ENCODE measurements at regions not wholly inside any gene's neighbourhood (a gene's known extent, or its start where the extent isn't known, plus 50 kb on each side); places are given as distances from the start of the nearest gene placed in this dataset.

DNA sequence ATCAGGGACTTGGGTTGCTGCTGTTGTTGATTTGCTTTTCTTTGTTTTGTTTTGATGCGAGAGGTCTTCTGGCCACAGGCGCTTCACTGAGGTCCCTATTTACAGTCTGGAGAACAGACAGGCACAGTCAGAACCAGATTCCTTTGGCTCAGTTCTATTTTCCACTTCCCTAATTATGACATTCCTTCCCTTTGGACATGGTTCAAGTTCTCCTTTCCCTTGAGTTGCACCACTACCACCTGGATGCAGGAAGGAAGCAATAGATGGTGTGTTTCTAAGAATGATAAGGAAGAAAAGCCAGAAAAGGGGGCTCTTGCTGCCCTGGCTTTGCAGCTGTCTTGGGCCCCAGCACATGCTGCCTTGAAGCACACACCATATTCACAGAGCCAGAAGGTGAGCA, 160.6 kb downstream of the MAF start:
- no peak for DNase-seq

DNA sequence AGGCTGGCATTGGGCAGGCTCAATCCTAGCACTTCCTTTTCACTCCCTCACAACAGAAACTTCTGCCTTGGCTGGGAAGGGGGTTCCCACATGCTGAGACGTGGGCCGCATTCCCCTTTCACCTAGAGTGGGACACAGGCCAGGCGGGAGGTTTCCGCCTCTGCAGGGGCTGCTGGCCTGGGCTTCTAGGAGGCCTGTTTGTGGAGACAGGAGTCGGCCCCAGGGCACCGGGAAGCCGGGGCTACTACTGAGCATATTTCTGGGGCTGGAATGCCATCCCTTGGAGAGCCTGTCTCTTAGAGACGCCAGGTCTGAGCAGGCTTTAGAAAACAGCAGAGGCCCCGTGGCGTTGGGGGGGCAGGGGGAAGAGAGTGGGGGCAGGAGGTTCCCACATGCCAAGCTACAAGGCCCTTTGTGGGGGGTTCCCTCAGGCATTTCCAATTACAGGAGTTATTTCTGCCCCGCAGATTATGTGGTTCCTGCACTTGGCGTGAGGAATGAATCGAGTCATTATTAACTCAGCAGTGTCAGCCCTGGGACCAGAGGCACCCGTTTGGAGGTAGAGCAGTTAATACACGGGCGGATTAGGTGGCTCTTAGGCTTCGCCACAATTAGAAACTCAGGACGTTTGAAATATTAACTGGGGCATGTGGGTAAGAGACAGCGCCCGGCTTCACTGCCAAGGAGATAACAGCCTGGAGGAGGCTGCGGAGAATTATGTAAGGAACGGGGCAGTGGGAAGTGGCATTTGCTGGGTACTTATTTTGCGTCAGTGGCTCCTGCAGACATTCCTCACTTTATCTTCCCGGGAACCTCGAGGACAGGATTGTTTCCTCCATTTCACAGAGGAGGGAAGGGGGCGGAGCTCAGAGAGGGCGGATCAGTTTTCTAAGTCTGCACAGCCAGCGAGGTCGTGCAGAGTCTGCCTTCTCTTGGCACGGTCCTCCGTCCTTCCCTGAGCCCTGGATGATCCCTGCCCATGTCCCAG, 162.5 kb downstream of the MAF start:
- DNase-seq, result peak; percentile 62

DNA sequence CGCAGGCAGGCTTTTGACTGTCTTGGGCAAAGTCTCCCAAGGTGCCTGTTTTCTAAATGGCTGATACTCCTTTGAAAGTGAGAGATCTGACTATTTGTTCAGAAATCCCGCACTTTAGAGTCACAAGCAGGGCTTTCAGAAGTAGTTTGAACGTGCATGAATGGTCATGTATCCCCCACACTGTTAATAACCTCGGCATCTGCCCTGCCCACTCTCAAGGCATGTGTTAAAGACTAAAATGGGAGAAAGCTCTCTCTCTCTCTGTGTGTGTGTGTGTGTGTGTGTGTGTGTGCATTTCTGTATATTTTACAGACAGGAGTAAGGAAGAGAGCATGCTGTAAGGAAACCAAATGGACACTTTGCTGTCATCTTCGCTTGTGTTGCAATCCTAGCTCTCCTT, 163.7 kb downstream of the MAF start:
- DNase-seq, result peak; percentile 18

DNA sequence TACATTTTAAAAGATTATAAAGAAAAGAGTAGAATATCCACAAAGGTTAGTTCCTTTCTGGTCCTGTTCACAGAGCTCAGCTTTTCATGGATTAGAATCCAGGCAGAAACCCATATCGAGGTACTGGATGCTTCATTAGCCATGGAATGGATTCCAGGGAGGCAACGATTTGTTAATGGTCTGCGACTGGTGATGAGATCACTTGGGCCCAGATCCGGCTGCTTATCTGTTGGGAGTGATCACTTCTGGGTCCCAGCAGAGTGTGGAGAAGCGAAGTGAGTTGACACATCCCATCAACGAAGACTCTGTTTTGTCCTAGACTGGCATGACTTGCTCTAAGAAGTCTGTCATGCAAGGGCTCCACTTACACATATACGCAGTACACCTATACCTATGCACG, 165.8 kb downstream of the MAF start:
- no peak for DNase-seq

DNA sequence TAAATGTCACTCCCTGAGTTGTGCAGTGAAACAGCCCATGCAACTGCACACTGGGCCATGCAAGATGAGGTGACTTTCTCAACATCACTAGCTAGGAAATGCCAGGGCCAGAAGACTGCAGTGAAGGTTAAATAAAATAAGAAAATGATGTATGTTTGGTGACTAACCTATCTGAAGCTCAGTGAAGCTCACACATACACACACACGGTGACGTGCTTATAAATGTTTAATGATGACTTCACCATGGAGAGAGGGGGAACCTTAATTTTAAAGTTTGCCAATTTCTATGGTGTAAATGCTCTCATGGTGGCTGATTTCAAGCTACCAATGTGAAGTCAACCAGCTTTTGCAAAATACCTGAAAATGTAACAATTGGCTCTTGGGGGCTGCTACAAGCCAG, 166.4 kb downstream of the MAF start:
- no peak for DNase-seq

DNA sequence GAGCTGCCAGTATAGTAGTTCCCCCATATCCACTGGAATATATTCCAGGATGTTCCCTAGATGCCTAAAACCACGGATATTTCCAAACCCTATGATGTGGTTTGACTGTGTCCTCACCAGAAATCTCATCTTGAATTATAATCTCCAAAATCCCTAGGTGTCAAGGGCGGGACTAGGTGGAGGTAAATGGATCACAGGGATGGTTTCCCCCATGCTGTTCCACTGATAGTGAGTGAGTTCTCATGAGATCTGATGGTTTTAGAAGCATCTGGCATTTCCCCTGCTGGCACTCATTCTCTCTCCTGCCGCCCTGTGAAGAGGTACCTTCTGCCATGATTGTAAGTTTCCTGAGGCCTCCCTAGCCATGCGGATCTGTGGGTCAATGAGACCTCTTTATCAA, 168.6 kb downstream of the MAF start:
- DNase-seq, result no peak

DNA sequence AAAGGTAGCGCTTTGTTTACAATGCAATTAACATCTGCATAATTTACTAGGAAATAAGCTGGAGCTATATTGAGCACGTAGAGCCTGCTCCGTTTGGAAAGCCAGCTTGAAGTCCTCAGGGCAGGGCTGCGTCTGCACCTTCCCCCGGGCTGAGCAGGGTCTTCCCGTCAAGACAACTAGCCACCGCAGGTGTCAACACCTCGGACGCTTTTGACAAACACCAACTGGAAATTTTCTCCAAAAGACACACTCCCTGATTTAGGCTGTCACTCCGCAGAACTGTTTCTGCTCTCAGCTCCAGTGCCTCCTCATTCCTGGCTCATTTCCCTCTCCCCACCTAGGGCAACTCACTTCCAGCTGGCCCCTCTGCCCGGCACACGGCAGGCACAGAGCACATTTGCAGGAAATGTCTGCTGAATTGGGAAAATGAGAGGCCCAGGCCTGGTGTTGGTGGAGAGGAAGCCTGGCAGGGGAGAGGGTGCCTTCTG, 170.3 kb downstream of the MAF start:
- peak; percentile 61 for DNase-seq

DNA sequence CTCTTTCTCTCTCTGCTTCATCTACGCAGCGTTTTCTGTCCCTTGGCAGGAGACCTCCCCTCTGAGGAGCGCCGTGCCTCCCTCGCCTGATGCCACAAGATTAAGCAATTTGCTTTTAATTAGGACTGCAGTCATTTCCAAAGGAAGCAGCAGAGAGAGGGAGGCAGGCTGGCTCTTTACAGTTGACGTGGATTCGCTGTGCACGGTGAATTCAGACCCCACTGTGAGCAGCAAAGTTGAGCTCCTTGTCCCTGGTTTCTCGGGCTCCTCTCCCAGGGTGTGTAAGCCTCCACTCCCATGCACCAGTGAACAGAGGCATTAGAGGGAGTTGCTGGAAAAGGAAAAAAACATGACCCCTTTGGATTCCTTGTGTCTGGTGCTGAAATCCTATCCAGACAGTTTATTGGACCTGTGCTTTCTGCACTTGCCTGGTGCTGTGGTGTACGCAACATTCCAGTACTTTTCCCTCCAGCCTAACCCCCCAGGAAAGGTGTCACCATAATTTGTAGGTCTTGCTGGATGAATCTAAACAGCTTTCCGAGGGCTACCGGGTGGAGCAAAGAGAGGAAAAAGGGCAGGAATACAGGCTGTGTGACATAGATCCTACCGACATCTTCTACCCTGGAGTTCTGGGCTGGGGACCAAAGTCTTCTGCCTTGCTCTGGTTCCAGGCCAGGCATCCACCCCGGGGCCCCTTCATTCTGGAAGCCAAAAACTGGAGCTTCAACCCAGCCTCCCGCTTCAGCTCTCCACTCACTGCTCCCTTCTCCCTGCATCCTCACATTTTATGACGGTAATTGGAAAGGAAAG, 171.0 kb downstream of the MAF start:
- DNase-seq, result peak; percentile 75

DNA sequence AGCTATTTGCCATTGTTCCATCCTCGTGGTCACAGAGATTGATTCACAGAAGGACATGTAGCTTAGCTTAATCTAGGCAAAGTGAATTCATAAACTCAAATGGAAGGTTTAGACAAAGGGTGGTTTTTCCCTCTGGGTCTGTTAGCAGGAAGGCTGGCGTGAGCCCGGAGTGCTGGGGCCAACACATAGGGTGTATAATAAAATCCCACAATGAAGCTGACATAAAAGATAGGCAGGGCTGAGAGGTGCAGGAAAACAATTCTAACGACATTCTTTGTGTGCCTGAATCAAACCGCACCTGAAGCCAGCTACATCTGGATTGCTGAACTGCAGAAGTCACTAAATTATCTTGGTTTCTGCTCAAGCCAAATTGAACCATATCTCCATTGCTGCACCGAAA, 173.9 kb downstream of the MAF start:
- no peak for DNase-seq

DNA sequence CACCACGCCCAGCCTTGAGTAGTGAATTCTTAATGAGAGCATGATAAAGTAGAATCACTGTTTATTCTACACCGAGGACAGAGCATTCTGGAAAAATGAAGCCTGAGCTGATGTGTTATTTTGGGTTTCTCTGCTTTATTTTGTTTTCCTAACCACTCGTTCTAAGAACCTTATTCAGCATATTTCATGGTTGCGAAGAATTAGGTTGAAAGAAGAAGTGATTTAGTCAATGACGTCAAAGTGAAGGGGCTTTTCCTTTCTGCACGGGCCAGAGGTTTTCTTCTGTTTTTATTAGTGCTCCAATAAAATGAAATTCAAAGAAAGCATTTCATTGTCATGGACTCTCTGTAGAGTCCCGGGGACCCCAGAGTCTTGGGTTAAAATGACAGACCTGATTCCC, 178.5 kb downstream of the MAF start:
- no peak for DNase-seq

DNA sequence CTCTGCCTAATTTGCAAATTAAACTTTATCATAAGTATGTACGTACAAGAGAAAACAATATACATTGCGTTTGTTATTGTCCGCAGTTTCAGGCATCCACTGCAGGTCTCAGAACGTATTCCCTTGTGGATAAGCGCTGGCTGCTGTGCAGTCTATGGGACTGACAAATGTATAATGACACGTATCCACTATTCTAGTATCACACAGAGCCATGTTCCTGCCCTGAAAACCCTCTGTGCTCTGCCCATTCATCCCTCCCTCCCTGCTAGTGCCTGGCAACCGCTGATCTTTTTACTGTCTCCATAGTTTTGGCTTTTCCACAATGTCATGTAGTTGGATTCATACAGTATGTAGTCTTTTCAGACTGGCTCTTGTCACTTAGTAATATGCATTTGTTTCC, 179.4 kb downstream of the MAF start:
- no peak for DNase-seq

DNA sequence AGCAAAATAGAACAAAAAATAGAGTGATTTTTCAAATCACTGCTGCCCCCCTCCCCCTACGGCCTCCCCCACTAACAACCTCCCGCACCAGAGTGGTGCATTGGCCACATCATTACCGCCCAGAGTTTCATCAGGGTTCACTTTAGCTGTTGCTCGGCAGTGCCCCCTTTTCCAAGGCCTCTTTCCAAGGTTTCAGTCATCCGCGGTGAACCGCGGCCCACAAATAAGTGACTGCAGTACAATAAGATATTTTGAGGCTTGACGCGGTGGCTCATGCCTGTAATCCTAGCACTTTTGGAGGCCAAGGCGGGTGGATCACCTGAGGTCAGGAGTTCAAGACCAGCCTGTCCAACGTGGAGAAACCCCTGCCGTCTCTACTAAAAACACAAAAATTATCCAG, 180.0 kb downstream of the MAF start:
- no peak for DNase-seq

DNA sequence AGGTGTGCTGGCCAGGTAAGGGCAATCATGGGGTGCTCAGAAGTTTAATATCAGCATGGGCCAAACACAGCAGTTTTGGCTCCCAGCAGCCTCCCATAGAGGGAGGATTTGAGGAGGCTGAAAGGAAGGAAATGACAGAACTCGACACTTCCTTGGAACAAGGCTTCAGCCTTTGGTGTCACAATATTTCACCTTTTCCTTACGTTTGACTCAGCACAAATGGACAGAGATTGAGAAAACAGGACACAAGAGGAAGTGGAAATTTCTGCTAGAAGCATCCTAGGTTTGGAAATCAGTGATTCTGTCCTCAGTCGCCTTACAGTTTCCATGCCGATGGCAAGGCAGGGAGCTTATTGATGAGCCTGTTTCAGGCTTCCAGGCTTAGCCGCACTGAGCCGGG, 181.4 kb downstream of the MAF start:
- no peak for DNase-seq

DNA sequence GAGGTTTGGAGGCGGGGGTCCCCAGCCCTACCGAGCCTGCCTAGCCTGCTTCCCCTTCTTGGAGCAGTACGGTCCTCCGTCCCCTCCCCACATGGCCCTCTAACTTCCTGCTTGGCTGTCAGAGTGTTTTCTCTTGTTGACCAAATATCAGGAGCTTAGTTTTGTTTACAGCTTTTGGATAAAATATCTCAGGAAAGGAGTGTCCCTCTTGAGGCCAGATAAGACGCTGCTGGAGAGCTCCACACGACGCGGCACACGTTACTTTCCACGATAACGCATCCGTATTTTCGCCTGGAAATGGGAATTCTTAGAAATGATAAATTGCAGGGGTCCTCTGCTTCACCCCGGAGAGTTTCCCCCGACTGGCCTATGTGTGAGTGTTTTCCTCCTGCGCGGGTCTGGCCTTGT, 182.9 kb downstream of the MAF start:
- no peak for DNase-seq

DNA sequence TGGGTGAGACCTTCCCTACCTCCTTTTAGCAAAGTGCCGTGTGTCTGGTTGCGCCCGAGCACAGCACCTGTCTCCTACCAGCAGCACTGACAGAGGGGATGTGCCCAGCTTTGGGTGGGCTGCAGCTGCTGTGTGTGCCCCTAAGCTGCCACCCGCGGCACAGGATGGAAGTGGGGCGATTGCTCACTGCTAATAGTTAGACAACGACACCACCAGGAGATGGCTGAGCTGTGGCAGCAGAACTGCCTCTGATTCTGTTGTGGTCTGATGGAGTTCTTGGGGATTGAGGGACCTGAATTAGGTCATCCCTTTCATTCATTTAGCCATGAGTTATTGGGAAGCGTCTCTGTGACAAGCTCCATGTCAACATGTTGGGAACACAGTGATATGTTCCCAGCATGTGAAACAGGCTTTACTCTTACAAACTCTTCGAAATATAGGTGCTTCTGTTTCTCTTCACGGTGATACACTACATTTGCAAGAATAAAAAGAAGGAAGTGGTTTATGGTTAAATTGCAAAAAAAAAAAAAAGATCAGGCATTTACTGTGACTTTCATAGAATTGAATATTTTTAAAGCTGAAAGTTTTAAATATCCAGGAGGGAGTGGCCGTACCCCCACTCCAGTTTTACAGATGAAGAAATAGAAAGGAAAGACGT, 184.4 kb downstream of the MAF start:
- no peak for DNase-seq

DNA sequence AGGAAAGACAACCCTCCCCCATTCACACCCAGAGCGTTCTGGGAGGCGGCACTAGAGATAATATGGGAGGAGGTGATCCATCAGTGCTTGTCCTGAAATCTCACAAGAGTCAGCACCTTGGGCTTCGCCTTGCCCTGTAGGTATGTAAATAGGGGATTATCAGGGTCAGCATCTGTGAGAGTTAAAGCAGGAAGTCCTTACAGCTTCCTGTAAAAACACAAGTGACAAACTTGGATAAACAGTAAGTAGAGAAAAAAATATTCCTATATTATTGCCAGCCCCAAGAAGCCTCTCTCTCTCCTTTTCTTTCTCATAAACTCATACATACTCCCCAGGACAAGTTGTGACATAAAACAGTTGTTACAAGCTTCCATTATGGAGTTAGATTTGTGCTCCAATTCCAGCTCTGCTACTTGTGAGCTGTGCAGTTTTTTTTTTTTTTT, 187.7 kb downstream of the MAF start:
- peak; percentile 43 for DNase-seq

DNA sequence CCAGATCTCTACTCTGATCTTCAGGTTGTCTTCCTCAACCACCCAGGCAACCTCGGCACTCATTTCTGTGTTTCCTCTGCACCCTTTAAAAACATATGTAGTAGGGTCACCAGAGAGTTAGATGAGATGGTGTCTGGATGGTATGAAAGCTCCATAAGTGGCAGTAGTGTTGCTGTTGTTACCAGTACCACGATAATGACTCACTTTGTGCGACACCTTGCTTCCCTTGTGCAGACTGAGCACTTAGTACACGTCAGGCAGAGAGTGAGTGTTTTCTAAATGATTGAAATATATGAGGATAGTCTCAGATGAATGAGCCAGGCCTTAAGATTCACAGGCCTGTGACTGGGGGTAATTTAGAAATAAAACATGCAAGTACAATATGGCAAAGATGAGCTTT, 188.7 kb downstream of the MAF start:
- DNase-seq, result no peak

DNA sequence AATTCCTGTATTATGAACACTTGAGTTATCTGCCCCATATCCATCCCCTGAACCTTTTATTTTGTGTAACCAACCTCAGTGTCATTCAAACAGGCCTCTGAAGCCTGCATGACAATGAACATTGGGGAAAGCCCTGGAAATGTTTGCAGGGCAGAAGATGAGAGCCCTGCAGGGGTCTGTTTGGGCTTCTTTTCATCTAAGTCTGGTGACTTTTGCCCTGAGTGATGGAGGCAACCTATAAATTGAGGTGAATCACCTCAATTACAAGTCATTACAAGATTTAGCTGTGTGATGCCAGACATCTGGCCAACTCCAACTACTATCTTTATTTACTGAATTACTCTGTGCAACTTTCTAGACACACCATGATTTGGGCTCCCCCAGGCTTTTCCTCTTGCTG, 189.2 kb downstream of the MAF start:
- no peak for DNase-seq

DNA sequence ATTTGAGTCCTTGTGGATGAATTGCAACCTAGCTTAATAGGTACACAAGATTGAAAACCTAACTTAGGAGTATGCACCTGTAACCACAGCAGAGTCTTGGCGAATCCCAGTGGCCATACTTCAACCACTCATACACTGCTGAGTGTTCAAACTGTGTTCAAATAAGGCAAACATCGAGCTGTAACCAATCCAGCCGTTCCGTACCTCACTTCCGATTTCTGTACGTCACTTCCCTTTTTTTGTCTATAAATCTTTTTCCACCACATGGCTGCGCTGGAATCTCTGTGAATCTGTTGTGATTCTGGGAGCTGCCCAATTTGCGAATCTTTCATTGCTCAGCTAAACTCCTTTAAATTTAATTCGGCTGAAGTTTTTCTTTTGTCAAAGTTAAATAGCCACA, 190.6 kb downstream of the MAF start:
- no peak for DNase-seq

DNA sequence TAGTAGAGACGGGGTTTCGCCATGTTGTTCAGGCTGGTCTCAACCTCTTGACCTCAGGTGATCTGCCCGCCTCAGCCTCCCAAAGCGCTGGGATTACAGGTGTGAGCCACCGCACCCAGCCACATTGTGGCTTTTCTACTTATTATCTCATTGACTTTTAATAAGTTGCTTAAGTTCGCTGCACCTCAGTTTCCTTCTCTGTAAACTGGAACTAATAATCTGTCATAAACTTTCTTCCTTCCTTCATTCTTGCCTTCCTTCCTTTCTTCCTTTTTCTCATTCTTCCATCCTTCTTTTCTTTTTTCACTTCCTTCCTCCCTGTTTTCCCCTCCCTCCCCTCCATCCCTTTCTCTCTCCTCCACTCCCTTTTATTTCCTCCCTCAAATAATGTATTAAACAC, 192.2 kb downstream of the MAF start:
- no peak for DNase-seq

DNA sequence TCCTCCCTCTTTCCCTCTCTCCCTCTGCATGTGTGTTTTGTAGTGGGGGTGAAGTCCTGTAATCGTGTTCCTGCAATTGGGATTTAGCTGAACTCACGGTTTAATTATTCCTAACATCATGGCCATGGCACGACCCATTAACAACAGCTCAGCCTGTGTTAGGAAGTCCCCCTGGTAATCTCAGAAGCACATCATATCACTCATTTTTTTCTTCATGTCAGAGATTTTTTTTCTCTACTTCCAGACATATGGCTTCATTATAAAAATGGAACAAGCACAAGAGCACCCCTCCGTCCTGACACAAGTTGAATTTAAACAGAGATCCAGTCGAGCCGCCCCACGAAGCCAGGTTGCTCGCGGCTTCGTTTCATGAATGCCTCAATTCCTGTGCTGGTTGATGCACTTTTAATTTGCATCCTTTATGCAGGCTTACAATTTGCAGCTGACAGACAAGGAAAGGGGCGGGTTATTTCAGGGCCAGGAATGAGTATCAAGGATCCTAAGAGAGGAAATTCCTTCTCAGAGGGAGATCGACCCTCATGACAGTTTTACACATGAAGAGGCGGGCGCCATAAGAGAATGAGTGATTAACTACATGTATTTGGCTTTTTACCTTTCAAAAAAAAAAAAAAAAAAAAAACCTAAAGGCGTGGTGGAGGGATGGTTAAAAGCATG, 192.9 kb downstream of the MAF start:
- DNase-seq, result no peak

DNA sequence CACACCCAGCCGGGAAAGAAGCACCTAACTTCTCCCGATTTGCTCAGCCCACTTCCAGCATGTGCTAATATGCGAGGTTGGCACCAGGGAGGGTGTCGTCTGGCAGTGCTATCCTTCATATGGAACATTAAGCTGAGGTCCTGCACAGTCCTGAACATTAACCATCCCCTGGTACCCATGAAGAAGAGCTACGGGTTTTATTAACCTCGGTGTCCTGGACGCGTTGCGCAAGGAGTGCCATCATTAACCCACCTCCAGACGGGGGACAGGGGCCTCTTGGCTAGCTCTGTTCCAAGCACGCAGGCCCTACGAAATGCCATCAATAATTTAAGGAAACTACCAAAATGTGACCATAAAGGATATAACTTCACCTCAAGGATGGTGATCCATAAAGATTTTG, 193.5 kb downstream of the MAF start:
- DNase-seq, result no peak

All from right kidney (tissue), 1 donor.